MCF 10A (cell line): ENCODE measurements at regions not wholly inside any gene's neighbourhood (a gene's known extent, or its start where the extent isn't known, plus 50 kb on each side); places are given as distances from the start of the nearest gene placed in this dataset.

Experiments used
- BruUV-seq: library from RNA; stranded (reverse); fragments of 400-500 nt; replicated peaks from 2 replicates; lab custom pipeline; 2021; lab: Mats Ljungman, UMichigan
- CTCF ChIA-PET: fragments of 300-600 bp; sonication (Branson Sonifier 250); formaldehyde crosslinking; extraction: SDS; loops from one replicate; lab custom pipeline; 2021; ENCODE audit warnings: antibody characterized with exemption, inconsistent platforms; lab: Yijun Ruan, JAX
- POLR2A ChIA-PET: fragments of 300-600, 350-650 bp; sonication (Branson Sonifier 250); formaldehyde crosslinking; extraction: SDS; loops from one replicate; lab custom pipeline; 2020; ENCODE audit warnings: antibody characterized with exemption, inconsistent platforms; lab: Yijun Ruan, JAX
- DNase-seq: peaks from one replicate; pipeline ENCODE4 v3.0.0-alpha.2; 2018; ENCODE audit not compliant: unreplicated experiment
- H3K27ac Mint-ChIP-seq: one replicate; pipeline ENCODE4 v1.8.0; 2022; ENCODE audit warnings: mild to moderate bottlenecking, low read depth, mixed read lengths; ENCODE audit not compliant: unreplicated experiment
- H3K27me3 Mint-ChIP-seq: one replicate; pipeline ENCODE4 v1.8.0; 2022; ENCODE audit warnings: mixed read lengths; ENCODE audit not compliant: insufficient read depth, unreplicated experiment
- H3K36me3 Mint-ChIP-seq: one replicate; pipeline ENCODE4 v1.8.0; 2022; ENCODE audit warnings: mild to moderate bottlenecking, moderate library complexity, mixed read lengths; ENCODE audit not compliant: insufficient read depth, unreplicated experiment
- H3K4me1 Mint-ChIP-seq: one replicate; pipeline ENCODE4 v1.8.0; 2022; ENCODE audit warnings: mixed read lengths; ENCODE audit not compliant: insufficient read depth, unreplicated experiment
- H3K4me3 Mint-ChIP-seq: one replicate; pipeline ENCODE4 v1.8.0; 2022; ENCODE audit warnings: mild to moderate bottlenecking, moderate library complexity, mixed read lengths; ENCODE audit not compliant: unreplicated experiment
- H3K9me3 Mint-ChIP-seq: one replicate; pipeline ENCODE4 v1.8.0; 2022; ENCODE audit warnings: mixed read lengths; ENCODE audit not compliant: unreplicated experiment
- CTCF ChIP-seq: fragments of 200-600 bp; IDR thresholded peaks from one replicate; pipeline ENCODE4 v1.8.0; 2022; ENCODE audit warnings: antibody characterized with exemption, mild to moderate bottlenecking; ENCODE audit not compliant: unreplicated experiment
- intact Hi-C: fragments of 100-400 bp; cut with micrococcal nuclease; formaldehyde crosslinking; loops from 2 replicates; pipeline ENCODE4 v1.14.1; 2022

- ChIA-PET CTCF (interaction anchor here (2.3 to 5.3 kb wide), 2 partner anchors 73 to 461 kb away, joined by 7 to 30 read pairs; no protein-coding TSS in a partner anchor), POLR2A (interaction anchor here (1.2 kb wide), 1 partner anchor 177 kb away, joined by 3 read pairs; no protein-coding TSS in a partner anchor)
- Mint-ChIP-seq H3K27ac (no peak overlapping the region), H3K9me3 (no peaks in the 10 kb centered on the region), H3K4me1 (no peaks in the 10 kb centered on the region), H3K36me3 (no peaks in the 10 kb centered on the region), H3K4me3 (no peak overlapping the region), H3K27me3 (no peaks in the 10 kb centered on the region)
- DNase-seq: no peak
- intact Hi-C loops: loop anchor here (10.0 kb wide), 1 partner anchor 150 kb away; no protein-coding TSS in a partner anchor
- no peak for TF ChIP-seq CTCF
- BruUV-seq: no TSS peak
These were observed 116.1 kb upstream of the RAB4A start for GRCh38 chr1:229154811-229155210.

- intact Hi-C loops: loop anchor here (10.0 kb wide), 1 partner anchor 151 kb away; no protein-coding TSS in a partner anchor
- no peaks in the 10 kb centered on the region for H3K4me1 Mint-ChIP-seq
- no peaks in the 10 kb centered on the region for H3K36me3 Mint-ChIP-seq
- H3K27me3 Mint-ChIP-seq: no peaks in the 10 kb centered on the region
- no peak overlapping the region for H3K4me3 Mint-ChIP-seq
- CTCF ChIA-PET: interaction anchor here (1.0 to 5.3 kb wide), 4 partner anchors 14 to 462 kb away, joined by 3 to 30 read pairs (median 12); partner anchors contain the start of gene RHOU
- no TSS peak for BruUV-seq
- POLR2A ChIA-PET: interaction anchor here (0.6 to 1.2 kb wide), 4 partner anchors 34 to 420 kb away, joined by 3 to 4 read pairs (median 3); partner anchors contain the start of gene RHOU
- no peaks in the 10 kb centered on the region for H3K9me3 Mint-ChIP-seq
- no peak overlapping the region for H3K27ac Mint-ChIP-seq
- no peak for TF ChIP-seq CTCF
- DNase-seq: no peak
These were observed 115.4 kb upstream of the RAB4A start for GRCh38 chr1:229155472-229155871.

- Mint-ChIP-seq H3K36me3 (no peaks in the 10 kb centered on the region), H3K9me3 (no peaks in the 10 kb centered on the region), H3K4me3 (no peak overlapping the region), H3K27ac (no peak overlapping the region), H3K4me1 (no peaks in the 10 kb centered on the region), H3K27me3 (no peaks in the 10 kb centered on the region)
- peak; percentile 58 for TF ChIP-seq CTCF
- intact Hi-C loops: loop anchor here (1.0 to 10.0 kb wide), 4 partner anchors 152 to 493 kb away; partner anchors contain the start of gene RHOU
- ChIA-PET CTCF (interaction anchor here (0.6 to 5.3 kb wide), 18 partner anchors 10 to 1064 kb away, joined by 3 to 30 read pairs (median 4); partner anchors contain the start of gene RHOU), POLR2A (interaction anchor here (0.5 to 1.5 kb wide), 6 partner anchors 10 to 465 kb away, joined by 3 to 7 read pairs (median 4); partner anchors contain the start of gene RHOU)
- DNase-seq: peak; percentile 54
- BruUV-seq: no TSS peak
These were observed 114.0 kb upstream of the RAB4A start for GRCh38 chr1:229156872-229157271.

- no peak for TF ChIP-seq CTCF
- Mint-ChIP-seq H3K27me3 (no peaks in the 10 kb centered on the region), H3K4me1 (no peaks in the 10 kb centered on the region), H3K27ac (no peak overlapping the region), H3K36me3 (no peaks in the 10 kb centered on the region), H3K4me3 (no peak overlapping the region), H3K9me3 (no peaks in the 10 kb centered on the region)
- BruUV-seq: no TSS peak
- CTCF ChIA-PET: interaction anchor here (0.6 to 5.3 kb wide), 8 partner anchors 48 to 470 kb away, joined by 3 to 30 read pairs (median 6); partner anchors contain the start of gene RHOU
- POLR2A ChIA-PET: interaction anchor here (0.5 to 1.2 kb wide), 2 partner anchors 355 to 465 kb away, joined by 3 to 4 read pairs; no protein-coding TSS in a partner anchor
- DNase-seq: no peak
- intact Hi-C loops: loop anchor here (1.0 to 10.0 kb wide), 4 partner anchors 153 to 493 kb away; partner anchors contain the start of gene RHOU
These were observed 113.4 kb upstream of the RAB4A start for GRCh38 chr1:229157480-229157879.
